Uterus (tissue), 3 donors: ENCODE measurements at regions not wholly inside any gene's neighbourhood (a gene's known extent, or its start where the extent isn't known, plus 50 kb on each side); places are given as distances from the start of the nearest gene placed in this dataset.

Source experiments
- DNase-seq, 2 donors: peaks; one replicate each; pipeline ENCODE4 v3.0.0-alpha.2; 2019 to 2020
- H3K27ac ChIP-seq, 2 donors: fragments of 200-600 bp; sonication (generic); 1 replicate in 1 of 2; 2 replicates in 1 of 2; pipeline ENCODE4 v1.5.1; 2016 to 2018
- H3K27me3 ChIP-seq, 2 donors: fragments of 200-600 bp; sonication (generic); one replicate each; pipeline ENCODE4 v1.5.1; 2018 to 2019; ENCODE audit warnings: control low read depth in 1 of 2
- H3K36me3 ChIP-seq, 2 donors: fragments of 200-600 bp; sonication (generic); one replicate each; pipeline ENCODE4 v1.5.1; 2019; ENCODE audit warnings: control low read depth in 1 of 2
- H3K4me1 ChIP-seq, 2 donors: fragments of 200-600 bp; sonication (generic); one replicate each; pipeline ENCODE4 v1.5.1; 2018 to 2019; ENCODE audit warnings: control low read depth in 1 of 2
- H3K4me3 ChIP-seq, 2 donors: fragments of 200-600 bp; sonication (generic); 1 replicate in 1 of 2; 2 replicates in 1 of 2; pipeline ENCODE4 v1.5.1; 2018 to 2019; ENCODE audit warnings: mild to moderate bottlenecking in 1 of 2
- H3K9me3 ChIP-seq, 2 donors: fragments of 200-600 bp; sonication (generic); one replicate each; pipeline ENCODE4 v1.5.1; 2019; ENCODE audit warnings: control low read depth in 1 of 2
- CTCF ChIP-seq, 4 experiments: fragments of 200-600 bp in 2 of 4; fragments of 450-650 bp in 2 of 4; sonication (generic) in 2 of 4; IDR thresholded peaks; one replicate each; pipeline ENCODE4 v1.5.1; 2016 to 2019; ENCODE audit warnings: antibody characterized with exemption in 4 of 4, mild to moderate bottlenecking in 2 of 4, moderate library complexity in 1 of 4
- POLR2A ChIP-seq, 2 donors: fragments of 450-650 bp; IDR thresholded peaks; one replicate each; pipeline ENCODE4 v1.6.1; 2016; ENCODE audit warnings: antibody characterized with exemption in 2 of 2, mild to moderate bottlenecking in 1 of 2, moderate library complexity in 1 of 2
- intact Hi-C: fragments of 100-400 bp; cut with DNase I; formaldehyde crosslinking; loops from one replicate; pipeline ENCODE4 v1.15.1; 2023; ENCODE audit warnings: low total_unique reads
- donor health status: DM: yes; HTN: yes; CAD: no.

- H3K27me3 ChIP-seq = no peaks in the 10 kb centered on the region
- no peaks in the 10 kb centered on the region for H3K4me1 ChIP-seq
- intact Hi-C loops = no loop called here
- no peaks in the 10 kb centered on the region for H3K36me3 ChIP-seq
- no peak for DNase-seq
- H3K27ac ChIP-seq = no peak overlapping the region
- no peaks in the 10 kb centered on the region for H3K9me3 ChIP-seq
- no peak overlapping the region for H3K4me3 ChIP-seq
- TF ChIP-seq CTCF (IDR thresholded peaks at IDR 0.05) (no peak), POLR2A (IDR thresholded peaks at IDR 0.05) (no peak)
These were observed 361.9 kb downstream of the TBC1D4 start for GRCh38 chr13:75120085-75120484.

GRCh38 chr13:75115171-75115570, 366.8 kb downstream of the TBC1D4 start:
- Histone ChIP-seq H3K27me3 (no peaks in the 10 kb centered on the region), H3K36me3 (no peaks in the 10 kb centered on the region), H3K4me3 (no peak overlapping the region), H3K4me1 (no peaks in the 10 kb centered on the region), H3K9me3 (no peaks in the 10 kb centered on the region), H3K27ac (no peak overlapping the region)
- no peak for TF ChIP-seq POLR2A (IDR thresholded peaks at IDR 0.05)
- intact Hi-C loops = no loop called here
- no peak for DNase-seq

DNA sequence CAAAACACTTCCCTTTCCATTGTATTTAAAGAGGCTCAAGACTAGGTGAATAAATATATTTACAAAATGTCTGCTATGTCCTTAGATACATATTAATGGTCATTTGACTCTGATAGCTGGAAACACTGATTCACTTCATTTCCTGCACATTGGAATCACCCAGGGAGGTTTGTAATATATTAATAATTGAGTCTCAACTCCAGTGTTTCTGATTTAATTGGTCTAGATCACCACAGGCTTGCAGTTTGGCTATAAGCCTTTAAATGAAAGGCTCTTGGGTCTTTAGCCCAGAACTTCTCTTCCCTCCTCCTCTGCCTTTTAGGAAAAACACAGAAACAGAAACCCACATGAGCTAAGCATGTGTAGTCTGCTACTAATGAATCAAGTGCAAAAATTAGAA, 378.0 kb downstream of the TBC1D4 start:
- TF ChIP-seq POLR2A (IDR thresholded peaks at IDR 0.05) (no peak), CTCF (IDR thresholded peaks at IDR 0.05) (no peak)
- Histone ChIP-seq H3K4me3 (no peak overlapping the region), H3K27ac (no peak overlapping the region), H3K9me3 (no peaks in the 10 kb centered on the region), H3K4me1 (no peaks in the 10 kb centered on the region), H3K27me3 (no peaks in the 10 kb centered on the region), H3K36me3 (no peaks in the 10 kb centered on the region)
- DNase-seq = no peak
- intact Hi-C loops = no loop called here

DNA sequence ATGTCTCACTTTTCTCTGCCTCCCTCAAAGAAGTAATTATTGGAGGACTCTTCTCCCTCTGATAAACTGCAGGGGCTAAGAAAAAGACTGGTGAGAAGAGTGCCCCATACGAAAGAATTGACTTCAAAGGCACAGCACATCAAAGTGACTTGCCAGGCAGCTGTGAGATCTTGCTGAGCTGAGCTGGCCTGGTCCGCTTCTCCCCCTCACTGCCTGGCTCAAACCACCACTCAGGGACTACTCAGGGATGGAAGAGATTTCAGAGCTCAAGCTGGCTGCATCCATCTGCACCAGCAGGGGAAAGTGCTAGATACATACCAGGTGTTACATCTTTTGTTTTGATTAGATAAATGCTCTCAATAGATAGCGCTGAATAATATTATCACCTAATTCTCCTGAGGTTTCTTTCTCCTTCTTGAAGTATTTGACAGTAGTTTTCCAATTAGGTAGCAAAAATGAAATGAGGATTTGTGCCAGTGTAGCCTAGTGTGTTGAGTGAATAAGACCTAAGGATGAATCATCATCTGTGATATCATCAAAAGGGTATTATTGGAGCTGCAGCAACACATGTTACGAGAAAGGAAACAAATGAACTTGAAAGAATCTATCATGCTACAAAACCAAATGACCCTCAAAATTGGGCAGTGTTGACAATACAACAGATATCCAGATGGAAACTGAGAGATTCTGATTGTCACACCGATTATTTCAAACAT, 379.8 kb downstream of the TBC1D4 start:
- TF ChIP-seq CTCF (IDR thresholded peaks at IDR 0.05) (no peak), POLR2A (IDR thresholded peaks at IDR 0.05) (no peak)
- no peaks in the 10 kb centered on the region for H3K36me3 ChIP-seq
- DNase-seq = no peak
- no peak overlapping the region for H3K27ac ChIP-seq
- intact Hi-C loops = no loop called here
- H3K27me3 ChIP-seq = no peaks in the 10 kb centered on the region
- no peak overlapping the region for H3K4me3 ChIP-seq
- H3K9me3 ChIP-seq = no peaks in the 10 kb centered on the region
- no peaks in the 10 kb centered on the region for H3K4me1 ChIP-seq

DNA sequence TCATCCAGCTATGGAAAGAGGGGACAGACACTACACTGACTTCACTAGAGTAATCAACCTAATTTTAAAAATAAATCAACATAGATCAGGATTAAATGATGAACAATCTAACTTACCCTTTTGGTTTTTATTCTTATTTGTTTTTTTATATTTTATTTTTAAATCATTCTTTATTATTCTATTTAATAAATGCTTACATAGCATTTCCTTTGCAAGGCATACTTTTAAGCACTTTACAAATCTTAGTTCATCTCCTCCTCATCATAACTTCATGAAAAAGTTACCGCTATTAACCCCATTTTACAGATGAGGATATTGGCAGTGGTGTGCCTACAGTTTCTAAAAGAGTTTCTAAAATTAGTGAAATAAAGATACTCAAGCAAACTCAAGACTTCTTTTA, 380.6 kb downstream of the TBC1D4 start:
- H3K4me1 ChIP-seq = no peaks in the 10 kb centered on the region
- no peaks in the 10 kb centered on the region for H3K27me3 ChIP-seq
- no peak for DNase-seq
- TF ChIP-seq POLR2A (IDR thresholded peaks at IDR 0.05) (no peak), CTCF (IDR thresholded peaks at IDR 0.05) (no peak)
- H3K36me3 ChIP-seq = no peaks in the 10 kb centered on the region
- no peak overlapping the region for H3K27ac ChIP-seq
- no peaks in the 10 kb centered on the region for H3K9me3 ChIP-seq
- intact Hi-C loops = no loop called here
- H3K4me3 ChIP-seq = no peak overlapping the region

- no peak for TF ChIP-seq CTCF (IDR thresholded peaks at IDR 0.05)
- TF ChIP-seq POLR2A (IDR thresholded peaks at IDR 0.05) = no peak
- Histone ChIP-seq H3K4me1 (no peaks in the 10 kb centered on the region), H3K4me3 (no peak overlapping the region), H3K27ac (no peak overlapping the region), H3K36me3 (no peaks in the 10 kb centered on the region), H3K27me3 (no peaks in the 10 kb centered on the region), H3K9me3 (no peaks in the 10 kb centered on the region)
- intact Hi-C loops = no loop called here
- DNase-seq = no peak
These were observed 389.8 kb downstream of the TBC1D4 start for GRCh38 chr13:75092143-75092542.
